H1 (cell line): ENCODE measurements at regions not wholly inside any gene's neighbourhood (a gene's known extent, or its start where the extent isn't known, plus 50 kb on each side); places are given as distances from the start of the nearest gene placed in this dataset.

Experiments used
- CTCF ChIA-PET: fragments of 300-600 bp; sonication (Branson Sonifier 250); formaldehyde crosslinking; loops from one replicate; lab custom pipeline; 2021; ENCODE audit not compliant: partially characterized antibody; lab: Charles Lee
- POLR2A ChIA-PET: fragments of 300-600 bp; sonication (Branson Sonifier 250); formaldehyde crosslinking; loops from one replicate; lab custom pipeline; 2021; ENCODE audit warnings: inconsistent platforms; ENCODE audit not compliant: partially characterized antibody; lab: Charles Lee
- DNase-seq, 2 experiments: peaks; one replicate each; pipeline versions ENCODE4 v3.0.0 to v3.0.0-alpha.2; 2010 to 2022; ENCODE audit warnings: low spot score in 2 of 2, low read depth in 1 of 2, mixed read lengths in 1 of 2
- FAIRE-seq: peaks from 2 replicates; lab custom pipeline; 2011; peaks lifted over from hg19 to GRCh38; lab: Jason Lieb, UNC
- H2AFZ ChIP-seq: 2 replicates; pipeline ENCODE4 v1.8.1; 2012; ENCODE audit warnings: low read length, inconsistent platforms
- H2AK5ac ChIP-seq: 2 replicates; pipeline ENCODE4 v1.6.1; 2013; ENCODE audit warnings: low read depth, low read length
- H2BK120ac ChIP-seq: replicated peaks from 2 replicates; pipeline ENCODE3; 2013; ENCODE audit warnings: low read depth, low read length, inconsistent platforms
- H2BK12ac ChIP-seq: 2 replicates; pipeline ENCODE4 v1.6.1; 2013; ENCODE audit warnings: low read depth, low read length
- H2BK15ac ChIP-seq: 2 replicates; pipeline ENCODE4 v1.6.1; 2013; ENCODE audit warnings: low read length
- H2BK20ac ChIP-seq: 2 replicates; pipeline ENCODE4 v1.6.1; 2013; ENCODE audit warnings: low read length
- H2BK5ac ChIP-seq: 2 replicates; pipeline ENCODE4 v1.6.1; 2013; ENCODE audit warnings: low read depth, low read length
- H3K14ac ChIP-seq: 2 replicates; pipeline ENCODE4 v1.6.1; 2013; ENCODE audit warnings: inconsistent platforms; ENCODE audit not compliant: insufficient read length
- H3K18ac ChIP-seq: 2 replicates; pipeline ENCODE4 v1.6.1; 2013; ENCODE audit warnings: low read length; ENCODE audit errors: extremely low read depth
- H3K23ac ChIP-seq: 2 replicates; pipeline ENCODE4 v1.6.1; 2013; ENCODE audit warnings: inconsistent platforms; ENCODE audit not compliant: insufficient read length
- H3K23me2 ChIP-seq: 2 replicates; pipeline ENCODE4 v1.6.1; 2013; ENCODE audit warnings: low read depth, low read length
- H3K27ac ChIP-seq: 2 replicates; pipeline ENCODE4 v1.6.1; 2011; ENCODE audit warnings: low read depth, low read length, inconsistent platforms
- H3K27me3 ChIP-seq, 4 experiments: replicated peaks in 1 of 4; 1 replicate in 1 of 4; 2 replicates in 3 of 4; pipeline versions ENCODE4 v1.6.1 to v1.8.1; 2011 to 2013; ENCODE audit warnings: low read length in 3 of 4, mild to moderate bottlenecking in 3 of 4, inconsistent platforms in 2 of 4, mixed read lengths in 2 of 4, moderate library complexity in 1 of 4; ENCODE audit not compliant: control insufficient read depth in 3 of 4, insufficient read depth in 3 of 4; ENCODE audit errors: extremely low read depth in 1 of 4
- H3K36me3 ChIP-seq, 4 experiments: 2 replicates each; pipeline versions ENCODE4 v1.6.1 to v1.8.1; 2011 to 2013; ENCODE audit warnings: mild to moderate bottlenecking in 4 of 4, low read length in 3 of 4, moderate library complexity in 2 of 4, control low read depth in 1 of 4, inconsistent platforms in 1 of 4; ENCODE audit not compliant: insufficient read depth in 4 of 4, control insufficient read depth in 2 of 4
- H3K4ac ChIP-seq: replicated peaks from 2 replicates; pipeline ENCODE3; 2013; ENCODE audit warnings: low read length, low read depth, mixed read lengths, inconsistent platforms; ENCODE audit not compliant: insufficient read length
- H3K4me1 ChIP-seq, 4 experiments: replicated peaks in 1 of 4; 1 replicate in 1 of 4; 2 replicates in 3 of 4; pipeline versions ENCODE4 v1.6.1 to v1.8.1; 2011 to 2013; ENCODE audit warnings: low read length in 3 of 4, inconsistent platforms in 2 of 4, mixed read lengths in 1 of 4; ENCODE audit not compliant: insufficient read depth in 4 of 4, control insufficient read depth in 3 of 4
- H3K4me2 ChIP-seq, 2 experiments: 2 replicates each; pipeline versions ENCODE4 v1.6.1 to v1.8.1; 2011 to 2013; ENCODE audit warnings: low read depth in 2 of 2, low read length in 2 of 2, control low read depth in 1 of 2, inconsistent platforms in 1 of 2, mild to moderate bottlenecking in 1 of 2; ENCODE audit not compliant: insufficient read depth in 1 of 2
- H3K4me3 ChIP-seq, 4 experiments: fragments of 200-600, 300-600 bp in 1 of 4; sonication (generic), shearing (Covaris generic), sonication (Bioruptor Twin) in 1 of 4; 2 replicates each; pipeline versions ENCODE4 v1.5.1 to v1.8.1; 2011 to 2016; ENCODE audit warnings: low read length in 4 of 4, low read depth in 3 of 4, control low read depth in 2 of 4, inconsistent platforms in 2 of 4, mild to moderate bottlenecking in 2 of 4, mixed read lengths in 1 of 4, moderate library complexity in 1 of 4; ENCODE audit not compliant: insufficient read depth in 2 of 4; ENCODE audit errors: extremely low read depth in 1 of 4
- H3K56ac ChIP-seq: replicated peaks from 2 replicates; pipeline ENCODE3; 2013; ENCODE audit warnings: low read depth, mild to moderate bottlenecking, mixed read lengths, low read length, inconsistent platforms; ENCODE audit not compliant: insufficient read length
- H3K79me1 ChIP-seq: 2 replicates; pipeline ENCODE4 v1.6.1; 2013; ENCODE audit warnings: low read depth, low read length, control low read depth
- H3K79me2 ChIP-seq, 2 experiments: 2 replicates each; pipeline versions ENCODE4 v1.6.1 to v1.8.1; 2012 to 2013; ENCODE audit warnings: low read length in 2 of 2, mild to moderate bottlenecking in 2 of 2, inconsistent platforms in 1 of 2; ENCODE audit not compliant: insufficient read depth in 2 of 2, control insufficient read depth in 1 of 2
- H3K9ac ChIP-seq, 4 experiments: replicated peaks in 1 of 4; 1 replicate in 1 of 4; 2 replicates in 3 of 4; pipeline versions ENCODE4 v1.6.1 to v1.8.1; 2011 to 2013; ENCODE audit warnings: low read depth in 3 of 4, low read length in 3 of 4, control low read depth in 2 of 4, mild to moderate bottlenecking in 2 of 4, moderate library complexity in 2 of 4, inconsistent platforms in 1 of 4; ENCODE audit errors: extremely low read depth in 1 of 4
- H3K9me3 ChIP-seq, 2 experiments: 2 replicates each; pipeline versions ENCODE4 v1.6.1 to v1.8.1; 2012 to 2013; ENCODE audit warnings: mild to moderate bottlenecking in 2 of 2, moderate library complexity in 2 of 2, control low read depth in 1 of 2, inconsistent platforms in 1 of 2, low read depth in 1 of 2, low read length in 1 of 2, mixed read lengths in 1 of 2; ENCODE audit not compliant: insufficient read depth in 2 of 2
- H4K20me1 ChIP-seq, 2 experiments: replicated peaks in 1 of 2; 2 replicates each; pipeline versions ENCODE3 to v1.8.1; 2011 to 2013; ENCODE audit warnings: inconsistent platforms in 2 of 2, low read length in 2 of 2, mild to moderate bottlenecking in 1 of 2; ENCODE audit not compliant: insufficient read depth in 2 of 2, control insufficient read depth in 1 of 2
- H4K5ac ChIP-seq: 2 replicates; pipeline ENCODE4 v1.6.1; 2013; ENCODE audit warnings: low read length, low read depth, mixed read lengths, inconsistent platforms; ENCODE audit not compliant: insufficient read length
- H4K8ac ChIP-seq: 2 replicates; pipeline ENCODE4 v1.8.0; 2013; ENCODE audit warnings: mild to moderate bottlenecking, moderate library complexity, low read length, inconsistent platforms; ENCODE audit not compliant: insufficient read depth; ENCODE audit errors: extremely low read depth
- H4K91ac ChIP-seq: replicated peaks from 2 replicates; pipeline ENCODE3; 2013; ENCODE audit warnings: low read length, mixed read lengths, inconsistent platforms; ENCODE audit not compliant: insufficient read length
- CBX8 ChIP-seq: fragments of 300-800, 300-1000 bp; sonication (generic); IDR thresholded peaks from 2 replicates; pipeline ENCODE4 v1.7.1; 2016; ENCODE audit warnings: low read depth, low read length, borderline replicate concordance
- CHD1 ChIP-seq: IDR thresholded peaks from 2 replicates; pipeline ENCODE4 v1.6.1; 2012; ENCODE audit warnings: low read depth, low read length, improper control_type of control experiment
- CREB1 ChIP-seq: IDR thresholded peaks from 2 replicates; pipeline ENCODE4 v1.6.1; 2012; ENCODE audit warnings: inconsistent platforms
- CTCF ChIP-seq, 3 experiments: IDR thresholded peaks; 1 replicate in 2 of 3; 2 replicates in 1 of 3; pipeline versions ENCODE4 v1.5.1 to v1.6.1; 2011; ENCODE audit warnings: low read length in 3 of 3, mild to moderate bottlenecking in 3 of 3, inconsistent platforms in 2 of 3, low read depth in 1 of 3, moderate library complexity in 1 of 3; ENCODE audit not compliant: insufficient read depth in 1 of 3; ENCODE audit errors: control extremely low read depth in 1 of 3
- FOSL1 ChIP-seq: IDR thresholded peaks from 2 replicates; pipeline ENCODE4 v1.6.1; 2011; ENCODE audit warnings: mild to moderate bottlenecking, low read depth, low read length, moderate library complexity; ENCODE audit not compliant: insufficient read depth
- GTF2F1 ChIP-seq: IDR thresholded peaks from 2 replicates; pipeline ENCODE4 v1.6.1; 2012; ENCODE audit warnings: low read depth, low read length, improper control_type of control experiment, borderline replicate concordance
- NANOG ChIP-seq: IDR thresholded peaks from 2 replicates; pipeline ENCODE4 v1.6.1; 2011; ENCODE audit warnings: low read length, low read depth, mild to moderate bottlenecking, inconsistent platforms; ENCODE audit not compliant: insufficient read depth, poor library complexity, severe bottlenecking
- SIN3A ChIP-seq, 2 experiments: IDR thresholded peaks in 1 of 2; conservative IDR thresholded peaks in 1 of 2; 2 replicates each; pipeline ENCODE4 v1.6.1; 2011 to 2012; ENCODE audit warnings: low read length in 2 of 2, improper control_type of control experiment in 1 of 2, low read depth in 1 of 2, mild to moderate bottlenecking in 1 of 2
- SP4 ChIP-seq: IDR thresholded peaks from 2 replicates; pipeline ENCODE4 v1.6.1; 2012; ENCODE audit warnings: low read length, inconsistent platforms
- TAF7 ChIP-seq: optimal IDR thresholded peaks from 2 replicates; pipeline ENCODE3; 2011; ENCODE audit warnings: low read depth, mild to moderate bottlenecking, inconsistent platforms, low read length, moderate library complexity, borderline replicate concordance
- TEAD4 ChIP-seq: IDR thresholded peaks from 2 replicates; pipeline ENCODE4 v1.6.1; 2012; ENCODE audit warnings: low read depth, low read length, inconsistent platforms, mixed read lengths
- YY1 ChIP-seq: IDR thresholded peaks from 2 replicates; pipeline ENCODE4 v1.6.1; 2011; ENCODE audit warnings: low read depth, mild to moderate bottlenecking, low read length
- ZNF274 ChIP-seq: IDR thresholded peaks from 2 replicates; pipeline ENCODE4 v1.7.0; 2012; ENCODE audit warnings: low read length, borderline replicate concordance; ENCODE audit errors: extremely low read depth
- WGBS, 2 experiments: shearing (Covaris generic) in 1 of 2; methylation state at CpG; one replicate each; pipeline versions ENCODE4 v1.1.6 to v1.1.7; 2013 to 2015; ENCODE audit warnings: low lambda C conversion rate in 2 of 2, mixed read lengths in 2 of 2, inconsistent platforms in 1 of 2, low coverage in 1 of 2, missing lambda C conversion rate in 1 of 2; ENCODE audit not compliant: insufficient replicate concordance in 2 of 2, insufficient coverage in 1 of 2, insufficient read length in 1 of 2; ENCODE audit errors: extremely low coverage in 1 of 2, missing lambda C conversion rate in 1 of 2; 5-methylcytosine and 5-hydroxymethylcytosine counted together

GRCh38 chr14:87696485-87696884 is 296.5 kb downstream of the GALC start:
- H3K4ac ChIP-seq, result no peak overlapping the region
- H3K27ac ChIP-seq, result no peak overlapping the region
- ChIA-PET CTCF (interaction anchor here (0.6 to 0.8 kb wide), 3 partner anchors 49 to 698 kb away, joined by 3 to 4 read pairs (median 3); no protein-coding TSS in a partner anchor), POLR2A (no interaction called here)
- DNase-seq, result no peak
- no peak overlapping the region for H2AK5ac ChIP-seq
- no peak overlapping the region for H2AFZ ChIP-seq
- no peak overlapping the region for H4K5ac ChIP-seq
- FAIRE-seq, result no peak
- H2BK15ac ChIP-seq, result no peak overlapping the region
- H2BK120ac ChIP-seq, result no peak overlapping the region
- H3K9ac ChIP-seq, result no peak overlapping the region
- no peak overlapping the region for H3K4me3 ChIP-seq
- no peaks in the 10 kb centered on the region for H3K79me1 ChIP-seq
- no peak overlapping the region for H3K4me2 ChIP-seq
- H3K23me2 ChIP-seq, result no peaks in the 10 kb centered on the region
- H4K8ac ChIP-seq, result no peak overlapping the region
- H3K4me1 ChIP-seq, result no peaks in the 10 kb centered on the region
- no peak overlapping the region for H4K91ac ChIP-seq
- H3K79me2 ChIP-seq, result no peaks in the 10 kb centered on the region
- WGBS, 2 experiments, result 92% methylated on average over 1 of the region's 1 CpG; no CpG with 5 or more reads in 1 of the 2 experiments
- H2BK12ac ChIP-seq, result no peak overlapping the region
- H3K23ac ChIP-seq, result no peak overlapping the region
- no peak overlapping the region for H2BK20ac ChIP-seq
- no peaks in the 10 kb centered on the region for H3K36me3 ChIP-seq
- no peak overlapping the region for H3K56ac ChIP-seq
- H4K20me1 ChIP-seq, result no peaks in the 10 kb centered on the region
- H3K18ac ChIP-seq, result no peak overlapping the region
- H2BK5ac ChIP-seq, result no peak overlapping the region
- H3K27me3 ChIP-seq, result no peaks in the 10 kb centered on the region
- H3K9me3 ChIP-seq, result no peaks in the 10 kb centered on the region
- H3K14ac ChIP-seq, result no peak overlapping the region
- TF ChIP-seq SP4 (no peak), ZNF274 (no peak), TEAD4 (no peak), TAF7 (no peak), CTCF (IDR thresholded peaks at IDR 0.05; ENCODE audit: control extremely low read depth in 1 of 3, insufficient read depth in 1 of 3, low read depth in 1 of 3, low read length in 3 of 3) (no peak), CBX8 (no peak), SIN3A (conservative IDR thresholded peaks at IDR 0.05 in 1 of 2, IDR thresholded peaks at IDR 0.05 in 1 of 2; ENCODE audit: low read depth in 1 of 2, low read length in 2 of 2) (no peak), CREB1 (no peak), CHD1 (no peak), FOSL1 (no peak), NANOG (no peak), YY1 (no peak), GTF2F1 (no peak)
